Cardiac muscle cell (in vitro differentiated cells and primary cell): ENCODE measurements at regions not wholly inside any gene's neighbourhood (a gene's known extent, or its start where the extent isn't known, plus 50 kb on each side); places are given as distances from the start of the nearest gene placed in this dataset.

Experiments used
- DNase-seq, 2 donors: peaks; one replicate each; pipeline versions ENCODE4 v3.0.0 to v3.0.0-alpha.2; 2010 to 2017; ENCODE audit warnings: low read depth in 1 of 2, low spot score in 1 of 2
- H3K27ac ChIP-seq: fragments of 200-600 bp; sonication (generic); 2 replicates; pipeline ENCODE4 v1.5.1; 2016
- H3K27me3 ChIP-seq: fragments of 200-600 bp; sonication (generic); 2 replicates; pipeline ENCODE4 v1.6.0; 2016; ENCODE audit warnings: control low read depth
- H3K36me3 ChIP-seq: fragments of 200-600 bp; sonication (generic); 2 replicates; pipeline ENCODE4 v1.5.1; 2016; ENCODE audit warnings: control low read depth
- H3K4me1 ChIP-seq: fragments of 200-600 bp; sonication (generic); 2 replicates; pipeline ENCODE4 v1.8.1; 2017; ENCODE audit warnings: low read depth, mild to moderate bottlenecking, mixed run types
- H3K4me3 ChIP-seq: fragments of 200-600 bp; sonication (generic); 2 replicates; pipeline ENCODE4 v1.5.1; 2016; ENCODE audit warnings: mild to moderate bottlenecking
- H3K9me3 ChIP-seq: fragments of 200-600 bp; sonication (generic); 2 replicates; pipeline ENCODE4 v1.5.1; 2017; ENCODE audit warnings: low read depth, mild to moderate bottlenecking, control low read depth
- CTCF ChIP-seq: IDR thresholded peaks from 2 replicates; pipeline ENCODE4 v1.5.1; 2012; ENCODE audit warnings: low read depth, mild to moderate bottlenecking, low read length

- Histone ChIP-seq H3K9me3 (no peaks in the 10 kb centered on the region), H3K4me3 (no peak overlapping the region), H3K4me1 (no peaks in the 10 kb centered on the region), H3K27ac (no peak overlapping the region), H3K36me3 (no peaks in the 10 kb centered on the region), H3K27me3 (no peaks in the 10 kb centered on the region)
- no peak for DNase-seq
- TF ChIP-seq CTCF: no peak
Observed at GRCh38 chr7:121494516-121494915, 98.4 kb upstream of the FAM3C start.

- Histone ChIP-seq H3K9me3 (no peaks in the 10 kb centered on the region), H3K27ac (no peak overlapping the region), H3K36me3 (no peaks in the 10 kb centered on the region), H3K27me3 (no peaks in the 10 kb centered on the region), H3K4me1 (no peaks in the 10 kb centered on the region), H3K4me3 (no peak overlapping the region)
- no peak for DNase-seq
- TF ChIP-seq CTCF: no peak
Observed at GRCh38 chr7:121493553-121493952, 97.4 kb upstream of the FAM3C start.

DNA sequence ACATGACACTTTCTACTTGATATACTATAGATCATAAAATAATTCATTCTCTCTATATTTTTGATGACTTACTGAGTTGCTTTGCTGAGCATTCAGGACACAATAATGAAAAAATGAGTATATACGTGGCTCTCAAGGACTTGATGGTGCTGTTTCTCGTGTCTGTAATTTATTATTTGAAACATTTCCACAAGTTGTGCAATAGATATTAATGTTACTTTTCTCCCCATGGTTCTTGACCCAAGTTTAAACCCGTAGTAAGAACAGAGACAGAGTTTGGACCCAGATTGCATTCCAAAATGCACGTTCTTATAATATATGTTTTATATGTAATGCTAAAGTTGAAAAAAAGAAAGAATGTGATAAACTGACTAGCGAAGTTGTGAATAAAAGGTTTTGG, 94.2 kb upstream of the FAM3C start:
- Histone ChIP-seq H3K9me3 (no peaks in the 10 kb centered on the region), H3K4me1 (no peaks in the 10 kb centered on the region), H3K36me3 (no peaks in the 10 kb centered on the region), H3K27ac (no peak overlapping the region), H3K27me3 (no peaks in the 10 kb centered on the region), H3K4me3 (no peak overlapping the region)
- DNase-seq: no peak
- TF ChIP-seq CTCF: no peak

- Histone ChIP-seq H3K27me3 (no peaks in the 10 kb centered on the region), H3K36me3 (no peaks in the 10 kb centered on the region), H3K27ac (no peak overlapping the region), H3K4me3 (no peak overlapping the region), H3K4me1 (no peaks in the 10 kb centered on the region), H3K9me3 (no peaks in the 10 kb centered on the region)
- no peak for DNase-seq
- no peak for TF ChIP-seq CTCF
Observed at GRCh38 chr7:121489440-121489839, 93.3 kb upstream of the FAM3C start.

GRCh38 chr7:121488111-121488650, 92.1 kb upstream of the FAM3C start:
- DNase-seq: no peak
- Histone ChIP-seq H3K36me3 (no peaks in the 10 kb centered on the region), H3K27ac (no peak overlapping the region), H3K4me1 (no peaks in the 10 kb centered on the region), H3K4me3 (no peak overlapping the region), H3K9me3 (no peaks in the 10 kb centered on the region), H3K27me3 (no peaks in the 10 kb centered on the region)
- no peak for TF ChIP-seq CTCF

GRCh38 chr7:121486590-121486989, 90.5 kb upstream of the FAM3C start:
- no peaks in the 10 kb centered on the region for H3K27me3 ChIP-seq
- DNase-seq: no peak
- no peak overlapping the region for H3K27ac ChIP-seq
- H3K4me3 ChIP-seq: no peak overlapping the region
- no peaks in the 10 kb centered on the region for H3K36me3 ChIP-seq
- no peaks in the 10 kb centered on the region for H3K9me3 ChIP-seq
- TF ChIP-seq CTCF: no peak
- H3K4me1 ChIP-seq: no peaks in the 10 kb centered on the region
